NCI-H2107 treated with DMSO at 0.1 percent for 48 hours (cell line): ENCODE measurements at regions not wholly inside any gene's neighbourhood (a gene's known extent, or its start where the extent isn't known, plus 50 kb on each side); places are given as distances from the start of the nearest gene placed in this dataset.

Source experiments
- DNase-seq: peaks from one replicate; lab custom pipeline; 2025; ENCODE audit not compliant: unreplicated experiment; lab: John Stamatoyannopoulos, UW

DNA sequence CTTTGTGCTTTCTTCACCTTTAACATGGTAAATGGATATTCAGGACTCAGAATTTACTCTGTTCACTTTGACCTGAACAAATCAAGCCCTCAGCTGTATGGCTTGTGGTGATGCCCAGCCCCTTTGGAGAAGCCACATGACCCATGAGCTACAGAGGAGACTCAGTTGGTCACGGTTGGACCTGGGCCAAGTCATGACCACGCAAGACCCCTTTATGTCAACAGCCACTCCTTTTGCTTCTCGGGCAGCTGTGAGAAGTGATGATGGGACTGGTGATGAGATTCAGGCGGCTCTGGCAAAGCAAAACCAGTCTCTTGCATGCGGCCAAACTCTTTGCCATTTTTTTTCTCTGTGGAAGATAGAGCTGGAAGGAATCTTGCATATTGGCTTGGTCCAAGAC lies 96.5 kb upstream of the AJAP1 start:
- no peak for DNase-seq

DNA sequence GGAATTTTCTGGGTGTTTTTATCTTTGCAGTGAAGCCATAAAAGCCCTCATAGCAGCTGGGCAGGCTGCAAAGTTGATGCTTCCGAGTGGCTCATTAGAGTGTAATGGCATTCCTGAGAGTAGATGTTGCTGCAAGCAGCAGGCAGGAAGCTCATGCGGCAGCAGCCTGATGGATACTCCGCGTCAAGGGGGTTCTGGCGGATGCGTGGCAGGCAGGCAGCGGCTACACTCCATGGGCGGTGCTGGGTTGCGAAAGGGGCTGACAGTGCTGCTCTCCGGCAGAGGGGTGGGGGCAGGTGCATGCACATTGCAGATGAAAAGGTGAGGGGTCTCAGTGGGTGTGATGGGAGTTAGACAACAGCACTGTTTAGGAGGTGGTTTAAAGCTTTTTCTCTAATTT lies 93.2 kb upstream of the AJAP1 start:
- DNase-seq = no peak

- no peak for DNase-seq
These were observed 92.1 kb upstream of the AJAP1 start for GRCh38 chr1:4562321-4562720.

DNA sequence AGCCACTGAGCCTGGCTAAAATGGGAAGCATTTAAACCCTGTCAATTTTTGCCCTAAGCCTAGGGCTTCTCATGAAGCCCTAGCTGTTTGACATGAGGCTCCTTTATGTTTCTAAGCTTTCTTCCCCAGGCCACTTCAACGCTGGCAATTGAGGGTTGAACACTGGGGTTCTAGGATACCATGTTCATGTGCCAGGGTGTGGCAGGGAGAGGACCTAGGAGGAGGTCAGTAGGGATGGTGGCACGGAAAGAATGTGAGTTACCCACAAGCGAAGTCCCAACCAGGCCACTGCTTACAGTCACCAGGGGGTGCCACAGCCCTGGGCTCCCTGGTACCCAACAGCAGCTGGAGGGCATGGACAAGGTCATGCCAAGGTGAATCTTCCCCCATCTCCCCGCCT lies 90.8 kb upstream of the AJAP1 start:
- no peak for DNase-seq

DNA sequence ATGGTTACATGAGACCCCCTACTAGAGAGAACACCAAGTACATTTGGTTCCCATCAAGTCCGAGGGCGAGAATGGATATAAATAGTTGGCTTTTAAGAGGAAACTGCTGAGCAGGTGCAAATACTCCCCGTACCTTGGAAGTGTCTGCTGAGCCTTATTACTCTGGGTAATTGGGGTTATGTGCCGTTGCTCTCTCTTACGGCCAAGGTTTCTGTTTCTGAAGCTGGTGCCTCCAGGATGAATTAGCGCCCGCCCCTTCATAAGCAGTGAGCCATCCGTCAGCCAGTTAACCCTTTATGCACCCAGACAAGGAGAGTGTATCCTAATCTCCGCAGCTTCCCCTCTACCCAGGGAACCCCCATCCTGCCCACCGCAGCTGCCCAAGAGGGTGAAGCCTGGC lies 90.4 kb upstream of the AJAP1 start:
- DNase-seq = no peak

DNA sequence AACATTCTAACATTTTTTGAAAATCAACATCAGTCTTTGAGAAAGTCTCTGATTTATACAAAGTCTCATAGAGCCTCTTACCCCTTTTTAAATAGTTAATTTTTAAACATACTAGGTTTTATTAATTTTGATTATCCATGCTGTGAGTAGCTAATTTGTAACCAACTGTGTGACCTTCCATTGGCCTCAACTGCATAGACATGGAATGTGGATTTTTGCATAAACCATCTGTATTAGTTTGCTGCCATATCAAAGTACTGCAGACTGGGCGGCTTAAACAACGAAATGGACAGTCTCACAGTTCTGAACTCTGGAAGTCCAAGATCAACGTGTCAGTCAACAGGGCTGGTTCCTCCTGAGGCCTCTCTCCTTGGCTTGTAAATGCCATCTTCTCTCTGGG lies 89.2 kb upstream of the AJAP1 start:
- no peak for DNase-seq

GRCh38 chr1:4565801-4566449 lies 88.5 kb upstream of the AJAP1 start:
- DNase-seq = no peak

DNA sequence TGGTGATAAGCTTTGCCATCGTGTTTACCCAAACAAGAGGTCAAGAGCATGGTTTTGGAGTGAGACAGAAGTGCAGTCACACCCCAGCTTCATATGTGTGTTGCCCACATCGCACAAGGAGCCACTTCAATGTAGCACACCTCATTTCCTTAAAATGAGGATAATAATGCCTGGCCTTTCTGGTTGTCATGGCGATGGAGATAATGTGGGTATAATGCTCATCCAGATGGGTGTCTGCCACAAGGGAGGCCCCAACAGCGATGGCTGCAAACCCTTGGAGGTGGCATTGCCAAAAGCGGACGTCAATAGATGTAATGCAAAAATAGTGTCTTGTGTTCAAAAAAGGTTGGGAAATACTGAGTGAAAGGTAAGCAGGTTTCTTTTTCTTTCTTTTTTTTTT lies 83.1 kb upstream of the AJAP1 start:
- no peak for DNase-seq

- DNase-seq = no peak
These were observed 80.9 kb upstream of the AJAP1 start for GRCh38 chr1:4573526-4573925.

- DNase-seq = no peak
These were observed 72.6 kb upstream of the AJAP1 start for GRCh38 chr1:4581807-4582206.

DNA sequence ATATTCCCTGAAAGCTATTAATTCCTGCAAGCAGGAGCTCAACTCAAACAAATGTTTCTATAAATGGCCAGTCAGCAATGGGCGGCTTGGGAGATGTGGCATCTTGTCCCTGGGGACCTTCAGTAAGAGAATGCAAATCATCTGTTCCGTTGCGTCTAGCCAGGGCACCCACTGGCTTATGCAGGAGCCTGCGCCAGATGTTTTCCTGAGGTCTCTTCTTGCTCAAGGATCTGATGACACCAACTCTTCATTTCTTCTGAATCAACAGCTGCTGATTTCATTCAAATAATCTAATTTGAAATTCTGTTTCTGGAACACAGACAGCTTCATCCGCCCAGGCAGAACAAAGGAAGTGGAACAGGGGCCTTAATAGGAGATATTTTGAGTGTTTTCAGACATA lies 70.0 kb upstream of the AJAP1 start:
- DNase-seq = no peak

DNA sequence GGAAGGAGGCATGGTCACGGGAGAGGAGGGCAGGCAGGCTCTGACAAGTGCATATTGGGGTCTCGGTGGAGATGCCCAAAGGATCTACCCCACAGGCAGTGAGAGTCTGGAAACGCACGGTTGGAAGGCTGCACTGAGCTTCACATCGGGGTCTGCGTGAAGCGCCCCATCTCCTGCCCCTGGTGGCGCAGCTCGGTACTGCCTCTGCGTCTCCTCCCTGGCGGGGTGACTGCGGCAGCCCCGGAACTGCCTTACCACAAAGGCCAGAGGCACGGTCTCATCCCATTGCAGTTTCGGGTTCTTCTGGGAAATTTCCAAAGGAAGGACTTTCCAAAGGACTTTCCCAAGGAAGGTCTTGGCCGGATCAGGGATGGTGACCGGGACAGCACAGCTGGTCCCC lies 69.2 kb upstream of the AJAP1 start:
- DNase-seq = no peak

DNA sequence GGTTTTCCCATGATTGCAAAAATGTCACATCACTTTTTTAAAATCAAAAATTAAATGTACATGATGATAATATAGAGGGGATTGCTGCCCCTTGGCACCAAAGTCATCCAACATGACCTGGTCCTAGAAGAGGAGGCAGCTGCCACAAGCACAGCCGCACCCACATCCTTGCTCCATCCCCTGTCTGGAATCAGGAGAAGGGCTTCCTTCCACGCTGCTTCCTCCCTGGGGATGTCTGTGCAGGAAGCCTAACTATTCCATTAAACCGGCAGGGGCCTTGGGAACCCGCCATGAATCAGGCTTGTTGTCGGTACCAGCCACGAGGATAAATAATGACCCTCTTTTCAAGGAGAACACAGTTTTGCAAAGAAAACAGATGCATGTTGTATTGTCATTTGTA lies 68.7 kb upstream of the AJAP1 start:
- no peak for DNase-seq

DNA sequence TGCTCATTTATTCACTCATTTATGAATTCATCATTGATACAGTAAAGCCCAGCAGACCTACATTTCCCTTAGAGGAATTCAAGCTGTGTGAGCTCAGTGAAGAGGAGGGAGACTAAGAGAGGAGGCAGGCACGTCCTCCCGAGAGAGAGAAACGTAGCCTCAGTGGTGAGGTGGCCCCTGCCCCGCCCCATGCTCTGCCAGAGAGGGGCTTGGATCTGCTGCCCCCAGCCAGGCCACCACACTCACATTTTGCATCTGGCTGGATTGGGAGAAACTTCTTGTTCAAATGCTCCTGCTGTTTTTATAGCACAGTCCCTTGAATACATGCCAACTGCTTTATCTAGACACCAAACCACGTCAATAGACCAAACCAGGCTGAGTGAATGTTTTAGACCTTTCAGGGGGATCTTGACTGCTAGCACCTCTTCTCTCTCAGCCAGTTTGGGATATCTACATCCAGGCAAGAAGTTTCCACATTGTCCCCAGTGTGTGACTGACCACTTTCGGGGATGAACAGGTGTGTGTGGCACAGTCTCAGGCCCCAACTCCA lies 67.7 kb upstream of the AJAP1 start:
- no peak for DNase-seq

DNA sequence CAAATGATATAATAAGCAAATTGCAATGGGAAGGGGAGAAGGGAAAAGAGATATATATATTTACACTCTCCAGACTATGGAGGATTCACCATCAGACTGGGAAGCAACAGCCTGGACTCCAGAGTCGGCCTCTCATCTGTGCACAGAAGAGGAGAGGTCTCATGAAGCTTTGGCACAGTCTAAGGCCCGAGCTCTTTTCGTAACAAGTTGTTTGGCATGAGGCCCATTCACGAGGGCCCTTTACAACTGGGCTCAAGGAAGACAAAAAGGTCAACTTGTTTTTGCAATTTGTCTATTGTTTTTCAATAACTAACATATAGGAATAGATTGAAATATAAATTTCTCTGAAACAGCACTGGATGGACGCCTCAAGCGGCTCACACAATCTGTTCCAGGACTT lies 66.7 kb upstream of the AJAP1 start:
- DNase-seq = no peak

GRCh38 chr1:4590756-4591155 lies 63.7 kb upstream of the AJAP1 start:
- DNase-seq = no peak

- no peak for DNase-seq
These were observed 62.5 kb upstream of the AJAP1 start for GRCh38 chr1:4591926-4592325.

GRCh38 chr1:4593106-4593505 lies 61.3 kb upstream of the AJAP1 start:
- no peak for DNase-seq

DNA sequence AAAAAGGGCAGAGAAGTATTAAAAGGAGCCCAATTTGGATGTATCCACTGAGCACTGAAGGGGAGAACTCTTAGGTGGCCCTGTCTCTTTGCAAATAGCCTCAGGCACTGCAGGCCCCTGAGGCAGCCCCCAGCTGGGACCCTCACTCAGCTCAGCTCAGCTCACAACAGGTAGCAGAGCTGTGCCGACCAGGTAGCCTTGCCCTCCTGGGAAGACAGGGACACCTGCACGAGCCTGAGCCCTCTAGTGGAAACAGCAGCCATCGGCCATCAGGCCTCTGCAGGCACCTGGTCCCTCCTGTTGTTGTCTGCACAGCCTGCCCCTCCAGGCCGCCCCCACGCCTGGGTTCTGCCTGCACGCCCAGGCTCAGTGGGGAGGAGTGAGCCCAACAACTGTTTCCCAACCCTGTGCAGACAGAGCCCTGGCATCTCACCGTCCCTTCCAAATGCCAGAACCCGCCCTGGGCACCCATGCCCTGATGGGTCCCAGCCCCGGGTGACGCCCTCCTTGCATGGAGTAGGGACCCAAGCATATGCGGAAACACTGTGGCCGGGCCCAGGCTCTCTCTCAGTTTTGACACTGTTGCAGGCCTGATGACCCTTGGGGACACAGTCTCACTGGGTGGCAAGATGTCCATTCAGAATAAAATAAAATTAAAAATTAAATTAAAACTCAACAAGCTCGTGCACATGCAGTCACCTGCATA lies 60.0 kb upstream of the AJAP1 start:
- DNase-seq = no peak

- no peak for DNase-seq
These were observed 58.8 kb upstream of the AJAP1 start for GRCh38 chr1:4595341-4596225.

- DNase-seq = no peak
These were observed 57.9 kb upstream of the AJAP1 start for GRCh38 chr1:4596486-4596885.

DNA sequence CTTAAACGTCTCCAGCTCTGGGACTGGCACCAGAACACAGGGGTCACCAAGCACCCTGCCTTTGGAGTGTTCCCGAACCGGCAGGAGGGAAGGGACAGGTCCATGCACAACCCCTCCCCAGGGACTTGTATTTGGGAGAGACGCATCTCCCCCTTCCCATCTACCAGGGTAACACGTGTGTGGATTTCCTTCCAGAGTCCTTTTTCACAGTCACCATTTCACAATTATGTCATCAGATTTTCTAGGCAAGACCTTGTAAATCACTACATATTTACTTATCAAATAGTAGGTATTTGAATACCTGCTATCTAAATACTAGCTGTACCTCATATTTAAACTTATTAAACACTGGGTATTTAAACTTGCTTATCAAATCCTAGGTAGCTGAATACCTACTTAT lies 57.4 kb upstream of the AJAP1 start:
- DNase-seq = no peak
